Cardiac muscle cell (in vitro differentiated cells and primary cell): ENCODE measurements at regions not wholly inside any gene's neighbourhood (a gene's known extent, or its start where the extent isn't known, plus 50 kb on each side); places are given as distances from the start of the nearest gene placed in this dataset.

Source experiments
- DNase-seq, 2 donors: peaks; one replicate each; pipeline versions ENCODE4 v3.0.0 to v3.0.0-alpha.2; 2010 to 2017; ENCODE audit warnings: low read depth in 1 of 2, low spot score in 1 of 2
- H3K27ac ChIP-seq: fragments of 200-600 bp; sonication (generic); 2 replicates; pipeline ENCODE4 v1.5.1; 2016
- H3K27me3 ChIP-seq: fragments of 200-600 bp; sonication (generic); 2 replicates; pipeline ENCODE4 v1.6.0; 2016; ENCODE audit warnings: control low read depth
- H3K36me3 ChIP-seq: fragments of 200-600 bp; sonication (generic); 2 replicates; pipeline ENCODE4 v1.5.1; 2016; ENCODE audit warnings: control low read depth
- H3K4me1 ChIP-seq: fragments of 200-600 bp; sonication (generic); 2 replicates; pipeline ENCODE4 v1.8.1; 2017; ENCODE audit warnings: low read depth, mild to moderate bottlenecking, mixed run types
- H3K4me3 ChIP-seq: fragments of 200-600 bp; sonication (generic); 2 replicates; pipeline ENCODE4 v1.5.1; 2016; ENCODE audit warnings: mild to moderate bottlenecking
- H3K9me3 ChIP-seq: fragments of 200-600 bp; sonication (generic); 2 replicates; pipeline ENCODE4 v1.5.1; 2017; ENCODE audit warnings: low read depth, mild to moderate bottlenecking, control low read depth
- CTCF ChIP-seq: IDR thresholded peaks from 2 replicates; pipeline ENCODE4 v1.5.1; 2012; ENCODE audit warnings: low read depth, mild to moderate bottlenecking, low read length

GRCh38 chr6:135657207-135657606, 159.7 kb upstream of the AHI1 start:
- no peaks in the 10 kb centered on the region for H3K9me3 ChIP-seq
- no peak for TF ChIP-seq CTCF
- no peak overlapping the region for H3K4me3 ChIP-seq
- no peaks in the 10 kb centered on the region for H3K27me3 ChIP-seq
- no peaks in the 10 kb centered on the region for H3K36me3 ChIP-seq
- no peak overlapping the region for H3K27ac ChIP-seq
- no peak for DNase-seq
- H3K4me1 ChIP-seq: no peaks in the 10 kb centered on the region

GRCh38 chr6:135658481-135658880, 160.9 kb upstream of the AHI1 start:
- Histone ChIP-seq H3K27me3 (no peaks in the 10 kb centered on the region), H3K27ac (no peak overlapping the region), H3K4me3 (no peak overlapping the region), H3K9me3 (no peaks in the 10 kb centered on the region), H3K36me3 (no peaks in the 10 kb centered on the region), H3K4me1 (no peaks in the 10 kb centered on the region)
- no peak for DNase-seq
- no peak for TF ChIP-seq CTCF

GRCh38 chr6:135658916-135659315, 161.4 kb upstream of the AHI1 start:
- Histone ChIP-seq H3K36me3 (no peaks in the 10 kb centered on the region), H3K9me3 (no peaks in the 10 kb centered on the region), H3K4me1 (no peaks in the 10 kb centered on the region), H3K27ac (no peak overlapping the region), H3K27me3 (no peaks in the 10 kb centered on the region), H3K4me3 (no peak overlapping the region)
- no peak for TF ChIP-seq CTCF
- DNase-seq: no peak

- no peak for TF ChIP-seq CTCF
- no peaks in the 10 kb centered on the region for H3K27me3 ChIP-seq
- no peaks in the 10 kb centered on the region for H3K4me1 ChIP-seq
- no peaks in the 10 kb centered on the region for H3K9me3 ChIP-seq
- no peak overlapping the region for H3K4me3 ChIP-seq
- no peak for DNase-seq
- no peaks in the 10 kb centered on the region for H3K36me3 ChIP-seq
- no peak overlapping the region for H3K27ac ChIP-seq
Observed at GRCh38 chr6:135664527-135664926, 167.0 kb upstream of the AHI1 start.

GRCh38 chr6:135665935-135666334, 168.4 kb upstream of the AHI1 start:
- no peak for TF ChIP-seq CTCF
- H3K27ac ChIP-seq: no peak overlapping the region
- no peaks in the 10 kb centered on the region for H3K4me1 ChIP-seq
- H3K27me3 ChIP-seq: no peaks in the 10 kb centered on the region
- H3K36me3 ChIP-seq: no peaks in the 10 kb centered on the region
- DNase-seq: no peak
- H3K9me3 ChIP-seq: no peaks in the 10 kb centered on the region
- no peak overlapping the region for H3K4me3 ChIP-seq
